ENCODE measurements at regions not wholly inside any gene's neighbourhood (a gene's known extent, or its start where the extent isn't known, plus 50 kb on each side); places are given as distances from the start of the nearest gene placed in this dataset.
"Not testable (repeated sequence)": the region's sequence is repeated elsewhere in the genome, so short reads cannot be mapped to it uniquely, and the experiment has no call there.

GRCh38 chr17:6255322-6255721 lies 179.6 kb downstream of the AIPL1 start:
- H3K27me3 ChIP-seq (ENCODE audit: insufficient read depth, low read length): no peaks in the 10 kb centered on the region

GRCh38 chr17:6254036-6254435 lies 180.9 kb downstream of the AIPL1 start:
- H3K9me3 ChIP-seq (ENCODE audit: insufficient read depth, low read depth, low read length): no peaks in the 10 kb centered on the region
- peaks cover 14% of the 10 kb centered on the region for H3K4me1 ChIP-seq (ENCODE audit: insufficient read depth, low read length)
- 95% methylated on average over 5 of the region's 5 CpGs for WGBS
- no peaks in the 10 kb centered on the region for H3K27me3 ChIP-seq (ENCODE audit: insufficient read depth, low read length)
- H3K9ac ChIP-seq (ENCODE audit: low read depth, low read length): no peak overlapping the region
- H3K36me3 ChIP-seq (ENCODE audit: insufficient read depth, low read length): no peaks in the 10 kb centered on the region
- H3K27ac ChIP-seq (ENCODE audit: low read depth, low read length): no peak overlapping the region
- H3K4me3 ChIP-seq (ENCODE audit: low read length): no peak overlapping the region

More at GRCh38 chr17:6255322-6255721, 179.6 kb downstream of the AIPL1 start:
- Histone ChIP-seq H3K27ac (ENCODE audit: low read depth, low read length) (no peak overlapping the region), H3K9me3 (ENCODE audit: insufficient read depth, low read depth, low read length) (no peaks in the 10 kb centered on the region), H3K9ac (ENCODE audit: low read depth, low read length) (no peak overlapping the region), H3K4me3 (ENCODE audit: low read length) (no peak overlapping the region), H3K4me1 (ENCODE audit: insufficient read depth, low read length) (peaks cover 14% of the 10 kb centered on the region), H3K36me3 (ENCODE audit: insufficient read depth, low read length) (no peaks in the 10 kb centered on the region)

- WGBS: 94% methylated on average over 5 of the region's 5 CpGs
- H3K9me3 ChIP-seq (ENCODE audit: insufficient read depth, low read depth, low read length); H3K4me1 ChIP-seq (ENCODE audit: insufficient read depth, low read length); H3K27ac ChIP-seq (ENCODE audit: low read depth, low read length); H3K4me3 ChIP-seq (ENCODE audit: low read length); H3K27me3 ChIP-seq (ENCODE audit: insufficient read depth, low read length); H3K9ac ChIP-seq (ENCODE audit: low read depth, low read length); H3K36me3 ChIP-seq (ENCODE audit: insufficient read depth, low read length): not testable (repeated sequence)
These were observed 181.5 kb downstream of the WSCD1 start for GRCh38 chr17:6251640-6252039.

GRCh38 chr17:6249732-6250131 lies 179.6 kb downstream of the WSCD1 start:
- H3K27ac ChIP-seq (ENCODE audit: low read depth, low read length): no peak overlapping the region
- no peaks in the 10 kb centered on the region for H3K9me3 ChIP-seq (ENCODE audit: insufficient read depth, low read depth, low read length)
- H3K9ac ChIP-seq (ENCODE audit: low read depth, low read length): no peak overlapping the region
- H3K36me3 ChIP-seq (ENCODE audit: insufficient read depth, low read length): no peaks in the 10 kb centered on the region
- H3K27me3 ChIP-seq (ENCODE audit: insufficient read depth, low read length): no peaks in the 10 kb centered on the region
- WGBS: 86% methylated on average over 5 of the region's 5 CpGs
- peaks cover 3% of the 10 kb centered on the region; the same call in 1 of the 2 replicates for H3K4me1 ChIP-seq (ENCODE audit: insufficient read depth, low read length)
- H3K4me3 ChIP-seq (ENCODE audit: low read length): no peak overlapping the region

GRCh38 chr17:6248061-6248460 lies 177.9 kb downstream of the WSCD1 start:
- H3K9me3 ChIP-seq (ENCODE audit: insufficient read depth, low read depth, low read length): no peaks in the 10 kb centered on the region
- peaks cover 3% of the 10 kb centered on the region for H3K4me1 ChIP-seq (ENCODE audit: insufficient read depth, low read length)
- no peak overlapping the region for H3K4me3 ChIP-seq (ENCODE audit: low read length)
- WGBS: 85% methylated on average over 4 of the region's 4 CpGs
- no peaks in the 10 kb centered on the region for H3K27me3 ChIP-seq (ENCODE audit: insufficient read depth, low read length)
- H3K9ac ChIP-seq (ENCODE audit: low read depth, low read length): no peak overlapping the region
- H3K27ac ChIP-seq (ENCODE audit: low read depth, low read length): no peak overlapping the region
- no peaks in the 10 kb centered on the region for H3K36me3 ChIP-seq (ENCODE audit: insufficient read depth, low read length)

- Histone ChIP-seq H3K27me3 (ENCODE audit: insufficient read depth, low read length) (no peaks in the 10 kb centered on the region), H3K4me1 (ENCODE audit: insufficient read depth, low read length) (peaks cover 26% of the 10 kb centered on the region), H3K9ac (ENCODE audit: low read depth, low read length) (no peak overlapping the region), H3K27ac (ENCODE audit: low read depth, low read length) (no peak overlapping the region), H3K9me3 (ENCODE audit: insufficient read depth, low read depth, low read length) (no peaks in the 10 kb centered on the region), H3K4me3 (ENCODE audit: low read length) (no peak overlapping the region), H3K36me3 (ENCODE audit: insufficient read depth, low read length) (no peaks in the 10 kb centered on the region)
- WGBS: 83% methylated on average over 8 of the region's 8 CpGs
These were observed 175.4 kb downstream of the WSCD1 start for GRCh38 chr17:6245301-6246177.

GRCh38 chr17:6244796-6245195 lies 174.6 kb downstream of the WSCD1 start:
- no peaks in the 10 kb centered on the region for H3K27me3 ChIP-seq (ENCODE audit: insufficient read depth, low read length)
- no peak overlapping the region for H3K27ac ChIP-seq (ENCODE audit: low read depth, low read length)
- no peak overlapping the region for H3K4me3 ChIP-seq (ENCODE audit: low read length)
- H3K4me1 ChIP-seq (ENCODE audit: insufficient read depth, low read length): peaks cover 28% of the 10 kb centered on the region
- 77% methylated on average over 4 of the region's 4 CpGs for WGBS
- no peaks in the 10 kb centered on the region for H3K9me3 ChIP-seq (ENCODE audit: insufficient read depth, low read depth, low read length)
- no peak overlapping the region for H3K9ac ChIP-seq (ENCODE audit: low read depth, low read length)
- no peaks in the 10 kb centered on the region for H3K36me3 ChIP-seq (ENCODE audit: insufficient read depth, low read length)

GRCh38 chr17:6244253-6244652 lies 174.1 kb downstream of the WSCD1 start:
- no peaks in the 10 kb centered on the region for H3K27me3 ChIP-seq (ENCODE audit: insufficient read depth, low read length)
- H3K36me3 ChIP-seq (ENCODE audit: insufficient read depth, low read length): no peaks in the 10 kb centered on the region
- no peak overlapping the region for H3K27ac ChIP-seq (ENCODE audit: low read depth, low read length)
- H3K4me1 ChIP-seq (ENCODE audit: insufficient read depth, low read length): peaks cover 30% of the 10 kb centered on the region
- H3K9ac ChIP-seq (ENCODE audit: low read depth, low read length): no peak overlapping the region
- no peak overlapping the region for H3K4me3 ChIP-seq (ENCODE audit: low read length)
- H3K9me3 ChIP-seq (ENCODE audit: insufficient read depth, low read depth, low read length): no peaks in the 10 kb centered on the region
- 78% methylated on average over 5 of the region's 5 CpGs for WGBS

GRCh38 chr17:6243186-6243585 lies 173.0 kb downstream of the WSCD1 start:
- Histone ChIP-seq H3K27me3 (ENCODE audit: insufficient read depth, low read length) (no peaks in the 10 kb centered on the region), H3K4me1 (ENCODE audit: insufficient read depth, low read length) (peaks cover 37% of the 10 kb centered on the region), H3K9me3 (ENCODE audit: insufficient read depth, low read depth, low read length) (no peaks in the 10 kb centered on the region), H3K27ac (ENCODE audit: low read depth, low read length) (no peak overlapping the region), H3K36me3 (ENCODE audit: insufficient read depth, low read length) (no peaks in the 10 kb centered on the region), H3K4me3 (ENCODE audit: low read length) (no peak overlapping the region), H3K9ac (ENCODE audit: low read depth, low read length) (no peak overlapping the region)

- Histone ChIP-seq H3K4me1 (ENCODE audit: insufficient read depth, low read length) (peaks cover 41% of the 10 kb centered on the region), H3K9me3 (ENCODE audit: insufficient read depth, low read depth, low read length) (no peaks in the 10 kb centered on the region), H3K4me3 (ENCODE audit: low read length) (no peak overlapping the region), H3K27me3 (ENCODE audit: insufficient read depth, low read length) (no peaks in the 10 kb centered on the region), H3K9ac (ENCODE audit: low read depth, low read length) (no peak overlapping the region), H3K36me3 (ENCODE audit: insufficient read depth, low read length) (no peaks in the 10 kb centered on the region), H3K27ac (ENCODE audit: low read depth, low read length) (no peak overlapping the region)
- WGBS: 86% methylated on average over 4 of the region's 4 CpGs
These were observed 171.8 kb downstream of the WSCD1 start for GRCh38 chr17:6241996-6242395.

- Histone ChIP-seq H3K4me1 (ENCODE audit: insufficient read depth, low read length) (peaks cover 41% of the 10 kb centered on the region), H3K27me3 (ENCODE audit: insufficient read depth, low read length) (no peaks in the 10 kb centered on the region), H3K9me3 (ENCODE audit: insufficient read depth, low read depth, low read length) (no peaks in the 10 kb centered on the region), H3K27ac (ENCODE audit: low read depth, low read length) (no peak overlapping the region), H3K9ac (ENCODE audit: low read depth, low read length) (no peak overlapping the region), H3K4me3 (ENCODE audit: low read length) (no peak overlapping the region), H3K36me3 (ENCODE audit: insufficient read depth, low read length) (no peaks in the 10 kb centered on the region)
- 63% methylated on average over 6 of the region's 6 CpGs for WGBS
These were observed 171.2 kb downstream of the WSCD1 start for GRCh38 chr17:6241381-6241780.

- Histone ChIP-seq H3K9me3 (ENCODE audit: insufficient read depth, low read depth, low read length) (no peaks in the 10 kb centered on the region), H3K9ac (ENCODE audit: low read depth, low read length) (no peak overlapping the region), H3K36me3 (ENCODE audit: insufficient read depth, low read length) (no peaks in the 10 kb centered on the region), H3K27ac (ENCODE audit: low read depth, low read length) (no peak overlapping the region), H3K27me3 (ENCODE audit: insufficient read depth, low read length) (no peaks in the 10 kb centered on the region), H3K4me1 (ENCODE audit: insufficient read depth, low read length) (peaks cover 41% of the 10 kb centered on the region), H3K4me3 (ENCODE audit: low read length) (no peak overlapping the region)
- 83% methylated on average over 10 of the region's 10 CpGs for WGBS
These were observed 170.4 kb downstream of the WSCD1 start for GRCh38 chr17:6240601-6241000.

Measured in HUES64 (cell line).